ENCODE measurements at regions not wholly inside any gene's neighbourhood (a gene's known extent, or its start where the extent isn't known, plus 50 kb on each side); places are given as distances from the start of the nearest gene placed in this dataset.

GRCh38 chr5:175236176-175236575 lies 207.8 kb downstream of the DRD1 start:
- no peak for DNase-seq

GRCh38 chr5:175235251-175235960 lies 208.6 kb downstream of the DRD1 start:
- no peak for DNase-seq

GRCh38 chr5:175230299-175230698 lies 213.7 kb downstream of the DRD1 start:
- DNase-seq: no peak

- no peak for DNase-seq
These were observed 217.5 kb downstream of the DRD1 start for GRCh38 chr5:175226506-175226905.

- DNase-seq: no peak
These were observed 220.7 kb downstream of the DRD1 start for GRCh38 chr5:175223291-175223690.

GRCh38 chr5:175222621-175223020 lies 221.4 kb downstream of the DRD1 start:
- no peak for DNase-seq

- DNase-seq: no peak
These were observed 223.4 kb downstream of the DRD1 start for GRCh38 chr5:175220549-175220948.

- no peak for DNase-seq
These were observed 224.6 kb downstream of the DRD1 start for GRCh38 chr5:175219366-175219765.

- DNase-seq: no peak
These were observed 227.0 kb downstream of the DRD1 start for GRCh38 chr5:175216991-175217390.

GRCh38 chr5:175215906-175216305 lies 228.1 kb downstream of the DRD1 start:
- DNase-seq: no peak

GRCh38 chr5:175214152-175214551 lies 229.8 kb downstream of the DRD1 start:
- no peak for DNase-seq

- no peak for DNase-seq
These were observed 231.8 kb downstream of the DRD1 start for GRCh38 chr5:175211956-175212756.

- DNase-seq: no peak
These were observed 236.5 kb downstream of the DRD1 start for GRCh38 chr5:175207321-175208040.

GRCh38 chr5:175206669-175207068 lies 237.3 kb downstream of the DRD1 start:
- DNase-seq: no peak

GRCh38 chr5:175202463-175203068 lies 241.4 kb downstream of the DRD1 start:
- DNase-seq: no peak

GRCh38 chr5:175201393-175201792 lies 242.6 kb downstream of the DRD1 start:
- no peak for DNase-seq

- no peak for DNase-seq
These were observed 248.0 kb downstream of the DRD1 start for GRCh38 chr5:175195698-175196656.

GRCh38 chr5:175181331-175181730 lies 262.7 kb downstream of the DRD1 start:
- DNase-seq: no peak

GRCh38 chr5:175170899-175171298 lies 273.1 kb downstream of the DRD1 start:
- no peak for DNase-seq

- no peak for DNase-seq
These were observed 275.0 kb downstream of the DRD1 start for GRCh38 chr5:175168882-175169507.

GRCh38 chr5:175166026-175166425 lies 278.0 kb downstream of the DRD1 start:
- DNase-seq: no peak
